GF-D8 (cell line): ENCODE measurements at regions not wholly inside any gene's neighbourhood (a gene's known extent, or its start where the extent isn't known, plus 50 kb on each side); places are given as distances from the start of the nearest gene placed in this dataset.
"Not testable (repeated sequence)": the region's sequence is repeated elsewhere in the genome, so short reads cannot be mapped to it uniquely, and the experiment has no call there.

Experiments used
- DNase-seq: peaks from one replicate; lab custom pipeline; 2025; lab: John Stamatoyannopoulos, UW

GRCh38 chr17:14622615-14623101 lies 321.8 kb downstream of the HS3ST3B1 start:
- no peak for DNase-seq

- DNase-seq: peak; percentile 75
These were observed 321.1 kb downstream of the HS3ST3B1 start for GRCh38 chr17:14621826-14622614.

GRCh38 chr17:14619821-14620220 lies 318.9 kb downstream of the HS3ST3B1 start:
- DNase-seq: no peak

- no peak for DNase-seq
These were observed 315.6 kb downstream of the HS3ST3B1 start for GRCh38 chr17:14616528-14616927.

GRCh38 chr17:14605267-14605599 lies 304.4 kb downstream of the HS3ST3B1 start:
- peak; percentile 79 for DNase-seq

GRCh38 chr17:14604591-14605266 lies 303.8 kb downstream of the HS3ST3B1 start:
- peak; percentile 67 for DNase-seq

- no peak for DNase-seq
These were observed 295.3 kb downstream of the HS3ST3B1 start for GRCh38 chr17:14596224-14596623.

GRCh38 chr17:14595656-14596055 lies 294.8 kb downstream of the HS3ST3B1 start:
- DNase-seq: no peak

- no peak for DNase-seq
These were observed 293.8 kb downstream of the HS3ST3B1 start for GRCh38 chr17:14594690-14595089.

GRCh38 chr17:14593956-14594355 lies 293.1 kb downstream of the HS3ST3B1 start:
- DNase-seq: no peak

- no peak for DNase-seq
These were observed 289.8 kb downstream of the HS3ST3B1 start for GRCh38 chr17:14590459-14591250.

GRCh38 chr17:14585099-14585498 lies 284.2 kb downstream of the HS3ST3B1 start:
- no peak for DNase-seq

- DNase-seq: no peak
These were observed 282.1 kb downstream of the HS3ST3B1 start for GRCh38 chr17:14582996-14583395.

- DNase-seq: no peak
These were observed 280.4 kb downstream of the HS3ST3B1 start for GRCh38 chr17:14581186-14581830.

- no peak for DNase-seq
These were observed 279.6 kb downstream of the HS3ST3B1 start for GRCh38 chr17:14580499-14580898.

- DNase-seq: no peak
These were observed 278.8 kb downstream of the HS3ST3B1 start for GRCh38 chr17:14579716-14580115.

GRCh38 chr17:14575471-14575953 lies 274.6 kb downstream of the HS3ST3B1 start:
- no peak for DNase-seq

- DNase-seq: not testable (repeated sequence)
These were observed 259.4 kb downstream of the HS3ST3B1 start for GRCh38 chr17:14560325-14560724.

- peak; percentile 2 for DNase-seq
These were observed 258.6 kb downstream of the HS3ST3B1 start for GRCh38 chr17:14559264-14560119.

GRCh38 chr17:14557480-14557879 lies 256.6 kb downstream of the HS3ST3B1 start:
- DNase-seq: peak; percentile 35

- DNase-seq: no peak
These were observed 253.0 kb downstream of the HS3ST3B1 start for GRCh38 chr17:14553847-14554246.
